ENCODE measurements at regions not wholly inside any gene's neighbourhood (a gene's known extent, or its start where the extent isn't known, plus 50 kb on each side); places are given as distances from the start of the nearest gene placed in this dataset.
"Not testable (repeated sequence)": the region's sequence is repeated elsewhere in the genome, so short reads cannot be mapped to it uniquely, and the experiment has no call there.

DNA sequence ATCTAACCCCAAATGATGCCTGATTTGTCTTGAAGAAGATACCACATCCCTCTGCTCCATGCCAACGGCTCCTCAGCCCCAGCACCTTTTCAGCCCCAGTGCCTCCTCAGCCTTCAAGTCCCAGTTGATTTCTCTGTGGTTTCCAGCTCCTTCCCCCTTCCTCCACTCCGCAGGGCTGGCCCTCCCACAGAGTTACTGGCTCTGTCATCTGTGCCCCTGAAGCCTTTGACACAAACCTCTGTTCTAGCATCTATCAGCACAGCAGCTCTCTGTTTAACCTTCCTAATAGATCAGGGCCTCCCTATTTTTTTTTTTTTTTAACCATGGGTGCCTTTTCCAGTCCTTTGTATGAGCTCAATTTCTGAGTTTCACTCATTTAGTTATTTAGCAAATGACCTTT, 201.3 kb upstream of the CXCR4 start:
- no peak for DNase-seq

DNA sequence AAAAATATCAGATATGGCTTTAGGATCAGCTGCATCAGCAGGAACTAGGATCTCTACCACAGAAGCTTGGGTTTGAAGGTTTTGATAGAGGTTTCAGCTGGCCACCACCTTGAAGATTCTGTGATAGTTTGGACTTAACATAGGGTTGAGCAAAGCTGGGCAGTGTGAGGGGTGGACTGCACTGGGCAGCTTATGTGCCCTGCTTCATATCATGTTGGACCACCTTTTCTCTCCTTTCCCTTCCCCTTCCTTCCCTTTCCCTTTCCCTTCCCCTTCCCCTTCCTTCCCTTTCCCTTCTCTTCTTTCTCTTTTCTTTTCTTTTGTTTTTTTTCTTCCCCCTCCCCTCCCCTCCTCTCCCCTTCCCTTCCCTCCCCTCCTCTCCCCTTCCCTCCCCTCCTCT, 196.3 kb upstream of the CXCR4 start:
- no peak for DNase-seq

DNA sequence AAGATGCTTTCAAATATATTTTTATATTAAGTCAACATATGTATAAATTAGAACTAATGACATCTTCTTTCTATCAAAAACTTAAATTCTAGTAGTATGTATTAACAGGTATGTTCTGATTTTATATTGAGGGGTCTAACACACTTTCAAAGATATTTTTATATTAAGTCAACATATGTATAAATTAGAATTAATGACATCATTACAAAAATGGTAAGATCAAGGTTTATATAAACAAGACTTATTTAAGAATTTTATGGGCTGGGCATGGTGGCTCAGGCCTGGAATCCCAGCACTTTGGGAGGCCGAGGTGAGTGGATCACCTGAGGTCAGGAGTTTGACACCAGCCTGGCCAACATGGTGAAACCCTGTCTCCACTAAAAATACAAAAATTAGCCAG, 194.6 kb upstream of the CXCR4 start:
- DNase-seq = not testable (repeated sequence)

DNA sequence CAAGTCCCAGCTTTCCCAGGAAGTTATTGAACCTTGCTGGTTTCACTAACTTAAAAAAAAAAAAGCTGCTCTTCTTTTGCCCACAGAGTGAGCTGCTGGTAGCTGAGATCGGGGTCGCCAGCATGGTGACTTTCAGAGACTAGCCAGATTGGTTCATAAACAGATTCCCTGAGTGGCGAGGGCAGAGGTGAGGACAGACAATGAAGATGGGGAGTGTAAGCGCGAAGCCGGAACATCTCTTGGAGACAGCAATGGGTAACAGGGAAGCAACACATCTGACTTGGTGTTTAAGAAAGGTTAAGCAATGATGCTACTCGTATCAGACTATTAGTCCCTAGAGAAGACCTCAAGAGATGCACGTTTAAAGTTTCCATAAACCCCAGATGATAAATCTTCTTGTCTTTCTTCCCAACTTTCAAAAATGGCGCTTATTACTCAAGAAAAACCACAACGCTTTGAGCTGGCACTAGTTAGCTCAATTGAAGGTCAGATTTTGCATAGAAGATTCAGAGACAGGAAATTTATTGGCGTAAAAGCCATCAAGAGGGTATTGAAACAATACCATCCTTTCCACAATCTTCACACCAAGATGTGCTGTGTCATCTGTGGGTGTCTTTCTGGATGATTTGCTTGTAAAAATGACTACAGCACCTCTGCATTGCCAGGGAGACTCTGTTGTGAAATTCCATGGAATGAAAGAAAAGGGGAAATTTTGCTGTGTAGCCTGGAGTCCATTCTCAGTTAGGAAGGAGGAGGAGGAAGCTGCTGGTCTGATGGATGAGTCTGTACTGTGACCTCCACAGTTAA, 193.1 kb upstream of the CXCR4 start:
- no peak for DNase-seq

DNA sequence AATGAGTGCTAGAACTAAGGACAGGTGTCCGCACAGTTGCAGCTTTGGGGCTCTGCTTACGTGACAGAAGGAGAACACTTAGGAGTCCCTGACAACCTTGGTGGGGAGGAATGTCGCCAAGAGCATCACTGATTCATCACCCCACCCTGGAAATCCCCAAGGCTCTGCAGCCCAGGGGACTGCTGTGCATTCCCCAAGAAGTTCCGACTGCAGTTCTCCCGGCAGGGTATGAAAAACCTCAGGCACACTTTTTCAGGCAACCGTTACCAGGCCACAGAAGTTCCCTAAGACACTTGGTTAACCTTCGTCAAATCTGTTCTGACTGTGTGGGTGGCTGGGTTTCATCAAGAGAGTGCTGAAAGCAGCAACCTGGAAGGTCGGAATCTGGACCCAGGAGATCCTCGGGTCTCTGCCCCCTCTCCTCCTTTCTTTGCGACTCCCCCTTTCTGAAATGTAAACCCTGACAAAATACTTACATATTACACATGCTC, 192.1 kb upstream of the CXCR4 start:
- no peak for DNase-seq

DNA sequence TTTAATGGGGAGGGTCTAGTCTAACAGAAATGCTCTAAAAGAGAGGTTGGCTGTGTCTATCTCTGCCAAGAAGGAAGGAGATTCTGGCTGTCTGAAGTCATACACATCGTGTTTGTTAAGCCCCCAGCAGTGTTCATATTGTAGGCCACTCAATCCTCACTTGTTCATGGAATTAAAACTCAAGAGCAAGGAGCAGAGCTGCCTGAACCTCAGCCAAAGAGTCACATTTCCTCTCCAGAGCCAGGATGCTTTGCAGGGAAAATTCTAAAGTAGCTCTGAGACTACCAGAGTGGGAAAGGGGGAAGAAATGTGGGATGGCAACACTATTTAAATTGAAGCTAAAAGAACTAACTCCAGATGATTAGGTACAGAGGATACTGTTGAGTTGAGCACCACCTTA, 190.7 kb upstream of the CXCR4 start:
- no peak for DNase-seq

DNA sequence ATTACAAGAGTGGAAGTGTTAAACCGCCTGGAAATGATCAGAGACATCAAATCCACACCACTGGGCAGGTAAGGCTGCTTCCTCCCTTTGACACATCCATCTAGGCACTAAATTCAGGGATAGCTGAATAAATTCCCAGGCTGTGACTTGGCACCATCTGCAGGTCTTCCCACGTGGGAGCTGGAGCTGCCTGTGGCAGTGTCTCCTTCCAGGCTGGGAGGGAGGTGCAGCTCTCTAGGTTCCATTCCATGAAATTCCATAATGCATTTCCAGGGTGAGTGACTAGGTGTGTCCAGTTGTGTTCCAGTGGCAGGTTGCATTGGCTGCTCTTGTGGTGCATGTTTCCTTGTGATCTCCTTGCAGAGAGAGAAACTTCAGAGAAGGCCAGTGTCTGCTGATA, 188.9 kb upstream of the CXCR4 start:
- DNase-seq = no peak

DNA sequence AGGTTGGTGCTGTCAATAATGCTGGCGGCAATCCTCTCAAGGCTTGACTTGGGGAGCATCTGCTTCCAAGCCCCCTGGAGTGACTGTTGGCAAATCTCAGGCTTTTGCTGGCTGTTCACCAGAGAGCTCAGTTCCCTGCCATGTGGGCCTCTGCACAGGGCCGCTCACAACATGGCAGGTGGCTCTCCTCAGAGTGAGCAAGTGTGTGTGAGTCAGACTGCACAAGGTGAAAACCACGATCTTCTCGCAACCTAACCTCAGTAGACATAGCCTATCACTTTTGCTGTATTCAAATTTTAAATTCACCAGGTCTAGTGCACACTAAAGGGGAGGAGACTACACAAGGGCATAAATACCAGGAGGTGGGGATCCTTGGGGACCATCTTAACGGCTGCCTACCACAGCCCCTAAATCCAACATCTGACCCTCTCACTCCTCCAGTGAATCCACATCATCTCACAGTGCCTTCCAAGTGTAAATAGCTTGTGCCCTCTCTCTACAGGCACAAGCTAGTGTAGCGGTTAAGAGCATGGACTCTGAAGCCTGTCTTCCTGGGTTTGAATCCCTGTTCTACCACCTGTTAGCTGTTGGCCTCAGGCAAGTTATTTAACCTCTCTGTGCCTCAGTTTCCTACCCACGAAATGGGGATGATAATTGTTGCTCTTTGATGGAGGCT, 187.7 kb upstream of the CXCR4 start:
- DNase-seq = peak; percentile 58

DNA sequence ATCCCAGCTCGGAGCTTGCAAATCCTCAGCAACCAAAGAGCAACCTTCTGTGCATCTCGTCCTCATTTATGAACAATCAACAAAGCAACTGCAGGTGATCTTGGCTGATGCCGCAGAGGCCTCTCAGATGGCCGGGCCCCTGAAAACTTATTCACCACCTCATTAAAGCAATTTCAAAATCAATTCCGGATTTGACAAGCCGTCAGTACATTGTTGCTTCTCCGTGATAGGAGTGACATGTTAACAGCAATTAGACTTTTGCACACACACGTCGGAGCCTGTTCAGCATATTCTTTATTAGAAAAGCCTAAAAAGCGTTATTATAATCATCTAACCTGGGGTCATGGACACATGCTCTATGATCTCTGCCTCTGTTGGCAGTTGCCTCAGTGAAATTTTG, 183.1 kb upstream of the CXCR4 start:
- no peak for DNase-seq

DNA sequence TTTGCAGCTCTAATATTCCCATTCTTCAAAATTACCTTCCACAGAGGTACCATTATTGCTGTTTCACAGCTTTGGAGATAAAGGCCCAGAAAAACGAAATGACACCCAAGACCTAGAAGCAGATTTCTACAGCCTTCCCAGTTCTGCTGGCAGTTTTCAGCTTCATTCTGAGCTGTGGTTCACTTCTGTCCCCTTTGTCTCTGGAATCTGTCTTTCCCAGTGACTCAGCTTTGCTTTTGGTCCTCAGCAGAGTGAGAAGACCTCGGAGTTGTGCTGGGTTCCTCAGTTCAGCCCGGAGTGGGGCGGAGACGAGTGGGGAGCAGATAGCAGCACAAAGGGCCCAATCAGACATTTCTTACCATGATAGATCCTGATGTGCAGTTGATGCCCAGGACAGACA, 180.7 kb upstream of the CXCR4 start:
- no peak for DNase-seq

DNA sequence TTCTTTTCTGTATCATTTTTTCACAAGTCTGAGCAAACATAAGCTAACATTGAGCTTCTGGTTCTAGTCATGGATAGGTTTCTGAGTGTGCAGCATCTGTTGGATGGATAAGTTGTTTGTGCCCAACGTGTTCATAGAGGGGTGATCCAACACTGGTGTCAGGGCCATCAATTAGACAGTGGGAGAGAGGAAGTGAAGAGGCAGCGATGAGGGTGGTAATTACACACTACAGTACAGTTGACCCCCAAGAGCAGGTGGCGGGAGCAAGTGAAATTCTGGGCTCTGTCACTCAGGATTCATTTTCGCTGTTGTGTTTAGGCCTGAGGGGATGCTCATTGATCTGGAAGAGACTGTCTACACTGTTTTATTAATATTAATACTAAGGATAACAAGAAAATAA, 180.0 kb upstream of the CXCR4 start:
- no peak for DNase-seq

DNA sequence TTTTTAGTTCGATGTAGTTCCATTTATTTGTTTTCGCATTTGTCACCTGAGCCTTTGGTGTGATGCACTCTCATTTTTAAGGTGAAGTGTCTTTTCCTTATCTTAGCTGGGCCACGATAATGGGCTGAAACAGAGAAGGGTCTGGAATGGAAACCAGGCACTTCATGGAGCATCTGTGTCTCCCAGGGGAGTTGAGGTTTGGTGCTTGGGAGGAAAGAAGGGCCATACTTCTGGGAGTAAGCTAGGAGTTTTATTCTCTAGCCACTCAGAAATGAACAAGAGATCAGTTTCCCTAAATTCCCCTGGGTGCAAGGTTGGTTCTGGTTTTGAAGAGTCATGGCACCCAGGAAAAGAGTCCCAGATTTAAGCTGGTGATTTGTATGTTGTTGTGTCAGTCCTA, 179.4 kb upstream of the CXCR4 start:
- peak; percentile 5 for DNase-seq

DNA sequence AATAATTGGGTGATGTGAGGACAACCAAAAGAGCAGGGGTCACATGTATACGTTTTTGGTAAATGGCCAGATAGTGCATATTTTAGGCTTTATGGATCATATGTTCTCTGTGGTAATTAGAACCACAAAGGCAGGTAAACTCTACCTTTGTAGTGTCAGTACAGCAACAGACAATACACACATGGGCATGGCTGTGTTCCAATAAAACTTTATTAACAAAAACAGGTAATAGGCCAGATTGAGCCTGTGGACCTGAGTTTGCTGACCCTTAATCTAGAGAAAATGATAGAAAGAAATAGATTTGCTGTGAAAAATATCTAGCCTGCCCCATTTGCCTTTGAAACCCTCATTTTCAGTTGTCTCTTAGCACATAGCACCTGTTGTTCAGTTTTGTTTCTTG, 177.2 kb upstream of the CXCR4 start:
- DNase-seq = no peak

DNA sequence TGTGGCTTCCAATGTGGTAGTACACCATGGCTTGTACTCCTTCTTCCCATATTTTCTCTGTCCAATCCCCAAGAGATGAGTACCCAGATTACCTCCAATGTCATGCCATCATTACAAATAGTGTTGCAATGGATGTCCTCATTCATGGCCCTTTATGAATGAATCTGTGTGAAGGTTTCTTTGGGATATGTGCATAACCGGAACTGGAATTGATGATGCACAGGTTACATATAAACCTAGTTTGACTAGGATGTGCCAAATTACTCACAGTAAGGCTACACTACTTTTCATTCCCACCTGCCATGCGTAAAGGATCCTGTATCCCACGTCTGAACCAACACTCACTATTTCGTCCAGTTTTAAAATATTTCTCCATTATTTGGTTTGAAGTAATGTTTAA, 173.9 kb upstream of the CXCR4 start:
- DNase-seq = no peak

DNA sequence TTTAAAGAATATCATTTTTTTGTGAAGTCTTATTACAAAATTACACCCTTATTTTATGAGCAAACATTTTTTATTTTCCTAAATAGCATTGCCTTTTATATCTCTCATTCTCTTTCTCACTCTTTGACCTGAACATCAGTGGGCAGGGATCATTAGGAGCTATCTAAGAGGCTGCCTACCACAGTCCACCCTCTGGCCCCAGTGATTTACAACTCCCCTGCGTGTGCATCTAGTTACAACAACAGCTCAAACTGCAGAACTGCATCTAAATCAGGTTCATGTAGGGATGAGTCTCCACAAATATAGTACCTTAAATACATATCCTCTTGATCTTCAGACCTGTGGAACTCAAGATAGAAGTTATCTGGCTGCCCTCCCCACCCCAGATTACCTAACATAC, 172.4 kb upstream of the CXCR4 start:
- DNase-seq = no peak

DNA sequence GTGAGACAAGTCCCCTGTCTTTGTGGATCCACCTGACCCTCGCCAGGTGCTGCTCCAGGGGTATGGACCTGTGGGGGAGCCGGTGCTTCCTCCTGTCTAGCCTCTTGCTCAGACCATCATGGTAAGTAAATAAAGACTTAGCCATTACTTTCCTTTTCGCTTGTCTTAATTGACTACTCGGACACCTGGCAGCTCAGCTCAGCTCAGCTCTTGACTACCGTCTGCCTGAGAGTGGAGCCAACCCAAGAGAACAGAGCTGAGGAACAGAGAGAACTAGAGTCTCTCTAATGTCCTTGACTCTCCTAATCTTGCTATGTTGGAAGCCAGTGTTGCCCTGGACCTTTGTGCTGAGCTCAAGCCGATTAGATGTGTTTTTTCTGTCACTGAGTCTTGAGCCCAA, 170.3 kb upstream of the CXCR4 start:
- DNase-seq = no peak

DNA sequence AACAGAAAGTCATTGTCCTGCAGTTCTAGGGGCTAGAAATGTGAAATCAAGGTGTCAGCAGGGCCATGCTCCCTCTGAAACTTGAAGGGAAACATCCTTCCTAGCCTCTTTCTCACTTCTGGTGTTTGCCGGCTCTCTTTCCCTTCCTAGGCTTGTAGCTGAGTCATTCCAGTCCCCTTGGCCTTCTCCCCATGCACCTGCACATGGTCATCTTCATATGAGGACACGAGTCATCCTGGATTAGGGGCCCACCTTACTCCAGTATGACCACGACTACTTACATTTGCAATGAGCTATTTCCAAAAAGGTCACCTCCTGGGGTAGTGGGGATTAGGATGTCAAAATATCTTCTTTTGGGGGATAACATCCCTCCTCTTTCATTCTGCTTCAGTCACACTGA, 168.5 kb upstream of the CXCR4 start:
- DNase-seq = no peak

DNA sequence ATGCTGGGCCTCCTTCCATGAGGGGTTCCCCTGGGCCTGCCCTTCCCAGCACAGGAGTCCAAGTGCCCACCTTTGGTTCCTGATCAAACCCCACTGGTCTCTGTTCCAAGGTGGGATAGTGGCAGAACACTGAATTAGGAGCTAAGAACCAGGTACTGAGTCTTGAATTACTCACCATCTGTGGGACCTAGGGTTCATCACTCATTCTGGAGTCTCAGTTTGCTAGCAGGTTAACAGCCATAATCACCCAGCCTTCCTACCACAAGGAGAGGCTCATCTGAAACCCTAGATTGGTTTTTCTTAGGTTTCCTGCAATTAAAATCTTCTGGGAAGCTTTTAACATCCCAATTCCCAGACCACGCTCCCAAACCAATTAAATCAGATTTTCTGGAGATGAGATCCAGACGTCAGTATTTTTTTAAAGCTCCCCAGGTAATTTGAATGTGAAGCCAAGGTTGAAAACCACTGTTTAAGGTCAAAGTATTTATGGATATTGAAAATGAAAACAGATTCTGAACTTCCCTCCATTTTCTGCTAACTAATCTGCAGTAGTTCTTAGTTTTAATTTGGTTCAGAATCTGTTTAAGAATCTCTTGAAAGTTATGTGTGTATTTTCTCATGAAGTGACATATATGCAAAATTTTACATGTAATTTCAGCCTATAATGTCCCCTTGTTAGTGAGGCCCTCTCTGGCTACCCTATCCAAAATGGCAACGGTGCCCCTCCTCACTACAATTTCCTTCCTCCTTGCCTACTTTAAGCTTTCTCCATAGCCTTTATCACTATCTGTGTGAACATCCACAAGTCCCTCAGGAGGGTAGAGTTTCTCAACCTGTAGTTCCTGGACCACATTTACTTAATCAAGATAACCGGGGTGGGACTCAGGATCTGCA, 166.5 kb upstream of the CXCR4 start:
- no peak for DNase-seq

DNA sequence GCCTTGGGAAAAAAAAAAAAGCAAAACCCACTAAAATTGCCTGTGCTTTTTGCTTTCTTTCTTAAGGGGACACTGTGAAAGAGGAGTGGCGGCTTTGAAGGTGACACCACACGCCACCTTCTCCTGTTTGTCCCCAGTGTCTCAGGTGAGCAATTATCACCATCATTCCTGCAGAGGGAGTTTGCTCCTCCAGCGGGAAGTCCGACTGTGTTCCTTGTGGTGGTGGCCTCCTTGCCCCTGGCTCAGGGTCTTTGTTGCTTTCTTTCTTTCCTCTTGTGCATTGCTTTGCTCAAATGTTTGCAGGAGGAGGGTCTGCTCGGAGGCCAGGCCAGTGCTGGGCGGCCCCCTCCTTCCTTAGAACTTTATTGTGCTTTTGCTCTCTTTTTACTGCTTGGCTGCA, 164.3 kb upstream of the CXCR4 start:
- no peak for DNase-seq

DNA sequence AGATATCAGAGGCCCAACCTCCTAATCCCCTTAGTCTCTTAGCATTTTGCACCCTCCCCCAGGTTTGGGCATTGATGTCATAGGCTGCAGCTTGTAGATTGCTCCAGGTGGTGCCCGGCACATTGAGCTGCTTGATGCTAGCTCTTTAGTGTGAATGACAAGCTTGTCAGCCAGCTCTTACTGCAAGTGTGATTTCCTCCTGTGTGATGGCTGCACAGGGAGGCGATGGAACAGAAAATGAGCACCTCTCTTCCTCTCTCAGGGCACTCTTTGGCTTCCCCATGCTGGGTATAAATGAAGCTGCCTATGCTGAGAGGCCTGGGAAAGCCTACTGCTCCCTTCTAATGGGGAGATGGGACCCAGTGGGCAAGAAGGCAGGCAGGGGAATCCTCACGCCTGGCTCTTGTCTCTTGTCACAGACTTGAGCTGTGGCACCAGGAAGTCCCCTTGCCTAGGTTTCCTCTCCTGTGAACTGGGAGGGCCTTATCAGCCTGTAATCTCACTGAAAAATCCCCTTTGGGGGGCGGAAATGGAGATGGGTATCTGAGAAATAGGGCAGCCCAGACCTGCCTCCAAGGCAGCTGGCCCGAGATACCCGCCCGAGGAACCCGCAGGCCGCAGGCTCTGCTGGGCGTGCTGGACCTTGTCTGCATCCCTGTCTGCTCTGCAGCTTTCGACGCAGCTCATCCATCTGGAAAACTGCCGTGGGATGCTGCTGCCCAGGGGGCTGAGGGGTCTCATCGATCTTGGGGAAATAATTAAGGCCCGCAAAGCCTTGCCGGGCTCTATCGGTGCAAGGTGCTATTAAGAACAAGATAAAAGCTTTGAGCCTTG, 163.5 kb upstream of the CXCR4 start:
- no peak for DNase-seq

DNA sequence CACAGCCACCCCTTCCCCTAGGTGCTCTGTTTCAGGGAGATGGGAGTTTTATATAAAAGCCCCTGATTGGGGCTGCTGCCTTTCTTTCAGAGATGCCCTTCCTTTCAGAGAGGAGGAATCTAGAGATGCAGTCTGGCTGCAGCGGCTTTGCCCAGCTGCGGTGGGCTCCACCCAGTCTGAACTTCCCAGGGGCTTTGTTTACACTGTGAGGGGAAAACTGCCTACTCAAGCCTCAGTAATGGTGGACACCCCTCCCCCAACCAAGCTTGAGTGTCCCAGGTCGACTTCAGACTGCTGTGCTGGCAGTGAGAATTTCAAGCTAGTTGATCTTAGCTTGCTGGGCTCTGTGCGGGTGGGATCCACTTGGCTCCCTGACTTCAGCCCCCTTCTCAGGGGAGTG, 148.4 kb upstream of the CXCR4 start:
- DNase-seq = not testable (repeated sequence)

DNA sequence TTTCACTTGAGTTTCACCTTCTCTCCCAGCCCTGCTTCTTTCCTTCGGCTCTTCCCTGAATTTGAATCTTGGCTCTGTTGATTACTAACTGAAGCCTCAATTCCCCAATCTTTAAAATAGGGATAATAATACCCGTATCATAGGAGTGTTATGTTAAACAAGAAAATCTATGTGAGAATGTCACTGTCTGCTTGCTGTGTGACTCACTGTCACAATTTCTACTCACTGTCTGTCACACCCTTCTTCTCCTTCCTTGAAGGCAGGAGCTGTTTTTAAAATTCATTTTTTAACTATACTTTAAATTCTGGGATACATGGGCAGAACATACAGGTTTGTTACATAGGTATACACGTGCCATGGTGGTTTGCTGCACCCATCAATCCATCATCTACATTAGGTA, 141.6 kb upstream of the CXCR4 start:
- DNase-seq = no peak

DNA sequence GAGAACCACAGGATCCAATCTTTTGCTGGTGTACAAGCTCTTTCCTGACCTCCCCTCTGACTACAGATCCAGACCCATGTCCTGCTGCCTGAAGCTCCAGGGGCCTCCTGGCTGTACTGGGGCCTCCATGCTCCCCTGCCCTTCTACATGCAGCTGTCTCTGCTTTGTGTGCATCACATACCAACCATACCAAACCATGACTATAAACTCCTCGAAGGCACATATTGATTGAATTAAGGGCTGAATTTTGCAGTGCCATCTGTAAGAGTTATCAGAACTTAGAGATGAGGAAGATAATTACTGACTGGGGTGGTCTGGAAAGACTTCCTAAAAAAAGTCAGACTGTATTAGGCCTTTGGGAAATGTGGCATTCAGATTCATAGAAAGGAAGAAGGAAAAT, 139.9 kb upstream of the CXCR4 start:
- DNase-seq = no peak

All from NCI-H524 treated with DMSO at 0.1 percent for 48 hours (cell line).